K562 (cell line): ENCODE measurements at regions not wholly inside any gene's neighbourhood (a gene's known extent, or its start where the extent isn't known, plus 50 kb on each side); places are given as distances from the start of the nearest gene placed in this dataset.
"Not testable (repeated sequence)": the region's sequence is repeated elsewhere in the genome, so short reads cannot be mapped to it uniquely, and the experiment has no call there.

ENCODE experiments used
- ATAC-seq: fragments of 200-7000 bp; cut with Tn5 transposase; 3 replicates; pipeline ENCODE4 v1.9.1; 2020; ENCODE audit warnings: moderate library complexity
- BruUV-seq: library from RNA; stranded (reverse); fragments of 400-500 nt; replicated peaks from 2 replicates; lab custom pipeline; 2021; lab: Mats Ljungman, UMichigan
- CTCF ChIA-PET: fragments of 300-600 bp; formaldehyde crosslinking; extraction: SDS; loops from one replicate; lab custom pipeline; 2021; ENCODE audit warnings: low intra/inter-chr PET ratio; lab: Yijun Ruan, JAX
- POLR2A ChIA-PET: fragments of 300-600, 350-650 bp; sonication (Branson Sonifier 250); formaldehyde crosslinking; extraction: SDS; loops from one replicate; lab custom pipeline; 2021; ENCODE audit warnings: antibody characterized with exemption, inconsistent platforms; lab: Yijun Ruan, JAX
- DNase-seq, 4 experiments: peaks; one replicate each; pipeline versions ENCODE4 v3.0.0 to v3.0.0-alpha.2; 2011 to 2018; ENCODE audit warnings: low spot score in 3 of 4, mixed read lengths in 3 of 4; ENCODE audit errors: extremely low read depth in 1 of 4
- FAIRE-seq: peaks from 2 replicates; lab custom pipeline; 2011; peaks lifted over from hg19 to GRCh38; lab: Jason Lieb, UNC
- H2AFZ ChIP-seq: 2 replicates; pipeline ENCODE4 v1.6.0; 2011; ENCODE audit warnings: low read depth, low read length, control low read depth, inconsistent platforms
- H3K27ac ChIP-seq: fragments of 200-600 bp; 3 replicates; pipeline ENCODE4 v1.8.0; 2011; ENCODE audit warnings: low read depth, mild to moderate bottlenecking, control low read depth, inconsistent platforms, low read length, moderate library complexity, mixed read lengths; ENCODE audit errors: extremely low read depth
- H3K27me3 ChIP-seq, 2 experiments: fragments of 300-600 bp in 1 of 2; 2 replicates in 1 of 2; 3 replicates in 1 of 2; pipeline versions ENCODE4 v1.6.0 to v1.8.0; 2011; ENCODE audit warnings: inconsistent platforms in 2 of 2, low read length in 2 of 2, mild to moderate bottlenecking in 1 of 2, mixed read lengths in 1 of 2, moderate library complexity in 1 of 2; ENCODE audit not compliant: control insufficient read depth in 2 of 2, insufficient read depth in 2 of 2
- H3K36me3 ChIP-seq: fragments of 300-600 bp; 3 replicates; pipeline ENCODE4 v1.8.0; 2011; ENCODE audit warnings: mild to moderate bottlenecking, low read length, inconsistent platforms; ENCODE audit not compliant: control insufficient read depth, insufficient read depth
- H3K4me1 ChIP-seq, 2 experiments: fragments of 200-600 bp in 1 of 2; replicated peaks in 1 of 2; 2 replicates in 1 of 2; 3 replicates in 1 of 2; pipeline versions ENCODE4 v1.5.1 to v1.8.0; 2011; ENCODE audit warnings: inconsistent platforms in 2 of 2, low read length in 2 of 2, mild to moderate bottlenecking in 1 of 2, mixed read lengths in 1 of 2, moderate library complexity in 1 of 2; ENCODE audit not compliant: control insufficient read depth in 2 of 2, insufficient read depth in 2 of 2
- H3K4me2 ChIP-seq: 2 replicates; pipeline ENCODE4 v1.6.1; 2011; ENCODE audit warnings: low read length, control low read depth, inconsistent platforms, mixed read lengths; ENCODE audit not compliant: insufficient read depth
- H3K4me3 ChIP-seq: fragments of 200-600 bp; sonication (generic), shearing (Covaris generic); 2 replicates; pipeline ENCODE4 v1.5.1; 2016; ENCODE audit warnings: control low read depth, inconsistent platforms
- H3K79me2 ChIP-seq: fragments of 200-600 bp; 3 replicates; pipeline ENCODE4 v1.8.0; 2011; ENCODE audit warnings: low read length, inconsistent platforms; ENCODE audit not compliant: control insufficient read depth, insufficient read depth
- H3K9ac ChIP-seq, 2 experiments: 2 replicates each; pipeline versions ENCODE4 v1.6.0 to v1.6.1; 2011; ENCODE audit warnings: low read depth in 2 of 2, low read length in 2 of 2, control low read depth in 1 of 2, inconsistent platforms in 1 of 2, mild to moderate bottlenecking in 1 of 2, mixed read lengths in 1 of 2; ENCODE audit not compliant: insufficient read depth in 1 of 2
- H3K9me1 ChIP-seq: one replicate; pipeline ENCODE4 v1.6.0; 2011; ENCODE audit warnings: inconsistent platforms, mild to moderate bottlenecking, low read length, moderate library complexity; ENCODE audit not compliant: control insufficient read depth, insufficient read depth
- H3K9me3 ChIP-seq: replicated peaks from 2 replicates; pipeline ENCODE4 v1.5.1; 2011; ENCODE audit warnings: low read depth, low read length, inconsistent platforms; ENCODE audit not compliant: control insufficient read depth, insufficient read depth
- H4K20me1 ChIP-seq: replicated peaks from 2 replicates; pipeline ENCODE4 v1.6.1; 2011; ENCODE audit warnings: low read length, inconsistent platforms, mixed read lengths; ENCODE audit not compliant: control insufficient read depth, insufficient read depth
- WGBS: fragments of 100-300 bp; shearing (Covaris generic); methylation state at CpG from one replicate; pipeline ENCODE4 v1.1.6; 2016; ENCODE audit warnings: low coverage, mixed read lengths; ENCODE audit not compliant: insufficient coverage; ENCODE audit errors: missing lambda C conversion rate; 5-methylcytosine and 5-hydroxymethylcytosine counted together
- in situ Hi-C: fragments of 300-500 bp; cut with MboI; formaldehyde crosslinking; loops from 4 replicates; pipeline ENCODE4 v1.15.0; 2018; ENCODE audit warnings: inconsistent platforms, mixed read lengths
- intact Hi-C: fragments of 100-400 bp; cut with micrococcal nuclease; formaldehyde crosslinking; loops from 2 replicates; pipeline ENCODE4 v1.14.2; 2022
- TF ChIP-seq, protein P1 (sequence below): fragments of 450-650 bp; formaldehyde crosslinking; IDR thresholded peaks from 2 replicates; pipeline ENCODE4 v1.4.0; 2022; ENCODE audit warnings: missing genetic modification characterization
- TF ChIP-seq, protein P2 (sequence below), 3 experiments: IDR thresholded peaks in 2 of 3; conservative IDR thresholded peaks in 1 of 3; 2 replicates each; pipeline ENCODE4 v1.5.1; 2011 to 2012; ENCODE audit warnings: low read length in 3 of 3, mild to moderate bottlenecking in 3 of 3, control low read depth in 2 of 3, improper control_type of control experiment in 1 of 3, inconsistent platforms in 1 of 3, low read depth in 1 of 3, mixed read lengths in 1 of 3, moderate library complexity in 1 of 3; ENCODE audit not compliant: insufficient read depth in 2 of 3

DNA sequence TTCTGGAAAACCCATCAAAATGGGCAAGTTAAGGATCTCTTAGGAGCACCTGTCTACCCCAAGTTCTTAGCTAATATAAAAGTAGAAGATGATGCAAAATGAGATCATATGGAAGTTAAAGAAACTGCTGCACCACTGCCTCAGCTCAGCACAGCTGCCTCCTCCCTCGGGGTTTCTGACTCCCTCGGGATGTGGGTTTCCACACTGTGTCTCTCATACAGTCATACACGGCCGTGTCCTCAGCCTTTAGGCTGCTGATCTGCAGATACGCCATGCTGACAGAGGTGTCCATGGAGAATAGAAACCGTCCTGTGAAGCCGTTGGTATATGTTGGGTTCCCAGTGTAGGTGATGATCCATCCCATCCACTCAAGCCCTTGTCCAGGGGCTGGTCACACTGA, 898.8 kb downstream of the TMEM121 start:
- POLR2A ChIA-PET, H3K9ac ChIP-seq, H3K36me3 ChIP-seq, DNase-seq, H4K20me1 ChIP-seq, H3K4me3 ChIP-seq, intact Hi-C loops, BruUV-seq, H3K79me2 ChIP-seq, H3K27me3 ChIP-seq, H3K4me2 ChIP-seq, H3K27ac ChIP-seq, ATAC-seq, in situ Hi-C loops, H3K9me3 ChIP-seq, H3K9me1 ChIP-seq, H3K4me1 ChIP-seq, FAIRE-seq, H2AFZ ChIP-seq, CTCF ChIA-PET: not testable (repeated sequence)
- WGBS = 22% methylated on average over 7 of the region's 7 CpGs

DNA sequence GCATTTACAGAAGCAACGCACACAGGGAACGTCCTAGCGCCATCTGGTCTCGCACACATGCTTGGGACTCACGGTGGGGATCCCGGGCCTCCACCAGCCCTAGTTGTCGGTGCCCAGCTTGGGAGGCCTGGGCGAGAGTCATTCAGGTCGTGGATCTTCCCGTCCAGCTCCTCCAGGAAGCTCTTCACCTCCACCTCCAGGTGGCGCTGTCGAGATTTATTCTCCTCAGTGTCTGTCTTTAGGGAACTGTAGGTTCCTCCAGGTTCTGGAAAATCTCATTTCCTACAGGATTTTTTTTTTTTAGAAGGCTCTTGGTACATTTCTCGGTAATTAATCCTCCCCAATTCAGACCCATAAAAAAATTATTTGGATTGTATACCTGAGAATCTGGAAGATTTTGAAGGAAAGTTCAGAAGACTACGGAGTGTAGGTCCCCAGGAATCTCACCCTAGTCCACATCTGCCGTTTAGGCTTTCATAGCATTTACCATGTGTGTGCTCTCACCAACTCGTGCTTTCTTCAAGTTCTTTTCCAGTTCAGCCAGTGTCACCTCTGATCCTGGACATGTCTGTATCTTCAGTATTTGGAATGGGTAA, 910.0 kb downstream of the TMEM121 start:
- H3K9ac ChIP-seq = no peak overlapping the region
- WGBS = 6% methylated on average over 16 of the region's 16 CpGs
- no peak overlapping the region for H2AFZ ChIP-seq
- FAIRE-seq (no peak), DNase-seq (peak; percentile 13 to 61 (median 18))
- no peak overlapping the region for H3K4me2 ChIP-seq
- intact Hi-C loops = no loop called here
- TF ChIP-seq, protein P1, sequence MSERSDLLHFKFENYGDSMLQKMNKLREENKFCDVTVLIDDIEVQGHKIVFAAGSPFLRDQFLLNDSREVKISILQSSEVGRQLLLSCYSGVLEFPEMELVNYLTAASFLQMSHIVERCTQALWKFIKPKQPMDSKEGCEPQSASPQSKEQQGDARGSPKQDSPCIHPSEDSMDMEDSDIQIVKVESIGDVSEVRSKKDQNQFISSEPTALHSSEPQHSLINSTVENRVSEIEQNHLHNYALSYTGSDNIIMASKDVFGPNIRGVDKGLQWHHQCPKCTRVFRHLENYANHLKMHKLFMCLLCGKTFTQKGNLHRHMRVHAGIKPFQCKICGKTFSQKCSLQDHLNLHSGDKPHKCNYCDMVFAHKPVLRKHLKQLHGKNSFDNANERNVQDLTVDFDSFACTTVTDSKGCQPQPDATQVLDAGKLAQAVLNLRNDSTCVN (CRISPR knock-in tag) = no peak
- TF ChIP-seq, protein P2, sequence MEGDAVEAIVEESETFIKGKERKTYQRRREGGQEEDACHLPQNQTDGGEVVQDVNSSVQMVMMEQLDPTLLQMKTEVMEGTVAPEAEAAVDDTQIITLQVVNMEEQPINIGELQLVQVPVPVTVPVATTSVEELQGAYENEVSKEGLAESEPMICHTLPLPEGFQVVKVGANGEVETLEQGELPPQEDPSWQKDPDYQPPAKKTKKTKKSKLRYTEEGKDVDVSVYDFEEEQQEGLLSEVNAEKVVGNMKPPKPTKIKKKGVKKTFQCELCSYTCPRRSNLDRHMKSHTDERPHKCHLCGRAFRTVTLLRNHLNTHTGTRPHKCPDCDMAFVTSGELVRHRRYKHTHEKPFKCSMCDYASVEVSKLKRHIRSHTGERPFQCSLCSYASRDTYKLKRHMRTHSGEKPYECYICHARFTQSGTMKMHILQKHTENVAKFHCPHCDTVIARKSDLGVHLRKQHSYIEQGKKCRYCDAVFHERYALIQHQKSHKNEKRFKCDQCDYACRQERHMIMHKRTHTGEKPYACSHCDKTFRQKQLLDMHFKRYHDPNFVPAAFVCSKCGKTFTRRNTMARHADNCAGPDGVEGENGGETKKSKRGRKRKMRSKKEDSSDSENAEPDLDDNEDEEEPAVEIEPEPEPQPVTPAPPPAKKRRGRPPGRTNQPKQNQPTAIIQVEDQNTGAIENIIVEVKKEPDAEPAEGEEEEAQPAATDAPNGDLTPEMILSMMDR (IDR thresholded peaks at IDR 0.05 in 2 of 3, conservative IDR thresholded peaks at IDR 0.05 in 1 of 3; ENCODE audit: insufficient read depth in 2 of 3, low read depth in 1 of 3, low read length in 3 of 3) = peak; percentile 46 to 54 (median 51)
- TF ChIP-seq, all 486 proteins: peak for 1
- POLR2A ChIA-PET = interaction anchor here (1.7 kb wide), 1 partner anchor 10 kb away, joined by 5 read pairs; no protein-coding TSS in a partner anchor
- Histone ChIP-seq H4K20me1 (no peaks in the 10 kb centered on the region), H3K27ac (no peak overlapping the region), H3K79me2 (no peaks in the 10 kb centered on the region), H3K4me1 (no peaks in the 10 kb centered on the region), H3K9me3 (no peaks in the 10 kb centered on the region), H3K36me3 (no peaks in the 10 kb centered on the region), H3K4me3 (no peak overlapping the region), H3K9me1 (no peaks in the 10 kb centered on the region), H3K27me3 (no peaks in the 10 kb centered on the region)
- BruUV-seq = no TSS peak
- CTCF ChIA-PET = interaction anchor here (1.0 kb wide), 1 partner anchor 83 kb away, joined by 6 read pairs; no protein-coding TSS in a partner anchor
- in situ Hi-C loops = no loop called here
- ATAC-seq = peak; percentile 66; the same call in 2 of the 3 replicates
